ENCODE measurements at regions not wholly inside any gene's neighbourhood (a gene's known extent, or its start where the extent isn't known, plus 50 kb on each side); places are given as distances from the start of the nearest gene placed in this dataset.

DNA sequence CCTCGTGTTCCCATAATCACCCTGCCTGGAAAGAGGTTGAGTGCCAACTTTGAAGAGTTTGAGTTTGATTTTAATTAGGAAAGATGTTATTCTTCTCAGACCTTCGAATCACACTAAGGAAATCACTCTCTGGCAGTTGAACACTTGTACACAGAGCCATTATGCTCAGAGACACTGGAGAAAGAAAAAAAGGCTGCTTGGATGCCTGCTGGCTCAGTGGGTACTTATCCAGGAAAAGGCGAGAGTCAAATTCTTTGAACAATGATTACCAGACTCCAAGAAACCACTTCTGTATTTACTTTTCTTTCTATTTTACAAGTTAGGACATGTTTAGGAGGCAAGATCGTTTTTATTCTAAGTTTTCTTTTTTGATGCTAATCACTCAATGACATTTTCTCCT is 438.5 kb upstream of the FAT3 start:
- Histone ChIP-seq H3K4me2 (ENCODE audit: low read length) (no peak overlapping the region), H3F3A (ENCODE audit: low read length, unreplicated experiment) (no peaks in the 10 kb centered on the region), H3K79me2 (ENCODE audit: low read length) (no peaks in the 10 kb centered on the region), H4K20me1 (ENCODE audit: low read length) (no peaks in the 10 kb centered on the region), H3K4me1 (ENCODE audit: insufficient read depth, low read length) (no peaks in the 10 kb centered on the region), H3K9ac (ENCODE audit: low read length) (no peak overlapping the region), H3K9me2 (replicated peaks; ENCODE audit: low read length) (no peaks in the 10 kb centered on the region), H3K36me3 (ENCODE audit: low read depth, low read length) (no peaks in the 10 kb centered on the region), H3K4me3 (ENCODE audit: low read length) (no peak overlapping the region), H2AFZ (ENCODE audit: low read length) (no peak overlapping the region), H3K9me3 (ENCODE audit: low read length) (peaks cover 11% of the 10 kb centered on the region), H3K27me3 (ENCODE audit: low read length) (no peaks in the 10 kb centered on the region), H3K27ac (ENCODE audit: low read length) (no peak overlapping the region)
- ChIA-PET POLR2A (ENCODE audit: unreplicated experiment) (no interaction called here), CTCF (no interaction called here)
- ATAC-seq (no peak), DNase-seq (no peak)
- intact Hi-C loops (cut with micrococcal nuclease) = no loop called here
- no TSS peak for BruUV-seq (replicated peaks)
- TF ChIP-seq EZH2phosphoT487 (IDR thresholded peaks at IDR 0.05; ENCODE audit: borderline replicate concordance, low read length) (no peak), EZH2 (IDR thresholded peaks at IDR 0.05; ENCODE audit: low read length, unreplicated experiment) (no peak)
- TF ChIP-seq, protein P1, sequence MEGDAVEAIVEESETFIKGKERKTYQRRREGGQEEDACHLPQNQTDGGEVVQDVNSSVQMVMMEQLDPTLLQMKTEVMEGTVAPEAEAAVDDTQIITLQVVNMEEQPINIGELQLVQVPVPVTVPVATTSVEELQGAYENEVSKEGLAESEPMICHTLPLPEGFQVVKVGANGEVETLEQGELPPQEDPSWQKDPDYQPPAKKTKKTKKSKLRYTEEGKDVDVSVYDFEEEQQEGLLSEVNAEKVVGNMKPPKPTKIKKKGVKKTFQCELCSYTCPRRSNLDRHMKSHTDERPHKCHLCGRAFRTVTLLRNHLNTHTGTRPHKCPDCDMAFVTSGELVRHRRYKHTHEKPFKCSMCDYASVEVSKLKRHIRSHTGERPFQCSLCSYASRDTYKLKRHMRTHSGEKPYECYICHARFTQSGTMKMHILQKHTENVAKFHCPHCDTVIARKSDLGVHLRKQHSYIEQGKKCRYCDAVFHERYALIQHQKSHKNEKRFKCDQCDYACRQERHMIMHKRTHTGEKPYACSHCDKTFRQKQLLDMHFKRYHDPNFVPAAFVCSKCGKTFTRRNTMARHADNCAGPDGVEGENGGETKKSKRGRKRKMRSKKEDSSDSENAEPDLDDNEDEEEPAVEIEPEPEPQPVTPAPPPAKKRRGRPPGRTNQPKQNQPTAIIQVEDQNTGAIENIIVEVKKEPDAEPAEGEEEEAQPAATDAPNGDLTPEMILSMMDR (conservative IDR thresholded peaks at IDR 0.05; ENCODE audit: low read depth, low read length) = no peak

DNA sequence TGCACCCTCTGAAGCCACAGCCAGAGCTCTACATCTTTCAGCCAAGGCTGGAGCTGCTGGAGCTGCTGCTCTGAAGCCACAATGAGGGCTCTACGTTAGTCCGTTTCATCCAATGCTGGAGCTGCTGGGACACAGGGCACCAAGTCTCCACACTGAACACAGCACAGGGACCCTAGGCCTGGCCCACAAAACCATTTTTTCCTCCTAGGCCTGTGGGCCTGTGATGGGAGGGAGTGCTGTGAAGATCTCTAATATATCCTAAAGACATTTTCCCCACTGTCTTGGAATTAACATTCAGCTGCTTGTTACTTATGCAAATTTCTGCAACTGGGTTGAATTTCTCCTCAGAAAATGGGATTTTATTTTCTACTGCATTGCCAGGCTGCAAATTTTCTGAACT is 441.4 kb upstream of the FAT3 start:
- DNase-seq (no peak), ATAC-seq (no peak)
- no peaks in the 10 kb centered on the region for H3K9me2 ChIP-seq (replicated peaks; ENCODE audit: low read length)
- H3K4me1 ChIP-seq (ENCODE audit: insufficient read depth, low read length) = no peaks in the 10 kb centered on the region
- no TSS peak for BruUV-seq (replicated peaks)
- H3K36me3 ChIP-seq (ENCODE audit: low read depth, low read length) = no peaks in the 10 kb centered on the region
- POLR2A ChIA-PET (ENCODE audit: unreplicated experiment) = no interaction called here
- H2AFZ ChIP-seq (ENCODE audit: low read length) = no peak overlapping the region
- TF ChIP-seq EZH2phosphoT487 (IDR thresholded peaks at IDR 0.05; ENCODE audit: borderline replicate concordance, low read length) = no peak
- no peak for TF ChIP-seq EZH2 (IDR thresholded peaks at IDR 0.05; ENCODE audit: low read length, unreplicated experiment)
- TF ChIP-seq, protein P1 (conservative IDR thresholded peaks at IDR 0.05; ENCODE audit: low read depth, low read length) = no peak
- H3K4me2 ChIP-seq (ENCODE audit: low read length) = no peak overlapping the region
- no peaks in the 10 kb centered on the region for H3K79me2 ChIP-seq (ENCODE audit: low read length)
- intact Hi-C loops (cut with micrococcal nuclease) = no loop called here
- no peaks in the 10 kb centered on the region for H3F3A ChIP-seq (ENCODE audit: low read length, unreplicated experiment)
- H3K9me3 ChIP-seq (ENCODE audit: low read length) = peaks cover 19% of the 10 kb centered on the region
- H3K4me3 ChIP-seq (ENCODE audit: low read length) = no peak overlapping the region
- H4K20me1 ChIP-seq (ENCODE audit: low read length) = no peaks in the 10 kb centered on the region
- CTCF ChIA-PET = no interaction called here
- H3K27ac ChIP-seq (ENCODE audit: low read length) = no peak overlapping the region
- H3K27me3 ChIP-seq (ENCODE audit: low read length) = no peaks in the 10 kb centered on the region
- no peak overlapping the region for H3K9ac ChIP-seq (ENCODE audit: low read length)

DNA sequence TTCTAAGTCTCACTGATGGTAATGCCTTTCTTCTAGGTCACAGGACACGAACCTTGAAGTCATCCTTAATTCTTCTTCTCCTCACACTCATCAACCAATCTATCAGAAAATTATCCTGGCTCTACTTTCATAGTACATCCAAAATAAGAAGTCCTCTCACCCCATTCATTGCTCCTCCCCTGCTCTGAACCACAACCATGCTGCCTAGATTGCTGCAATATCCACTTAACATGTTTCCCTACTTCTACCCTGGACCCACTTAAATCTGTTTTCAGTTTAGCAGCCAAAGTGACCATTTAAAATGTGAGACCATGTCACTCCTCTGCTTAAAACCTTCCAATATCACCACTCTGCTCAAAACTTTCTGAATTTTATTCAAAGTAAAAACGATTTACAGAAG is 445.9 kb upstream of the FAT3 start:
- POLR2A ChIA-PET (ENCODE audit: unreplicated experiment) = no interaction called here
- DNase-seq = no peak
- CTCF ChIA-PET = no interaction called here
- H3K4me3 ChIP-seq (ENCODE audit: low read length) = no peak overlapping the region
- TF ChIP-seq, protein P1 (conservative IDR thresholded peaks at IDR 0.05; ENCODE audit: low read depth, low read length) = no peak
- no peak for TF ChIP-seq EZH2phosphoT487 (IDR thresholded peaks at IDR 0.05; ENCODE audit: borderline replicate concordance, low read length)
- H3K9ac ChIP-seq (ENCODE audit: low read length) = no peak overlapping the region
- H3F3A ChIP-seq (ENCODE audit: low read length, unreplicated experiment) = no peaks in the 10 kb centered on the region
- no peak for ATAC-seq
- no peak overlapping the region for H2AFZ ChIP-seq (ENCODE audit: low read length)
- no peak overlapping the region for H3K4me2 ChIP-seq (ENCODE audit: low read length)
- no peaks in the 10 kb centered on the region for H3K9me2 ChIP-seq (replicated peaks; ENCODE audit: low read length)
- H3K27me3 ChIP-seq (ENCODE audit: low read length) = no peaks in the 10 kb centered on the region
- no peaks in the 10 kb centered on the region for H3K79me2 ChIP-seq (ENCODE audit: low read length)
- peaks cover 15% of the 10 kb centered on the region; the same call in 1 of the 2 replicates for H3K9me3 ChIP-seq (ENCODE audit: low read length)
- BruUV-seq (replicated peaks) = no TSS peak
- H4K20me1 ChIP-seq (ENCODE audit: low read length) = no peaks in the 10 kb centered on the region
- H3K27ac ChIP-seq (ENCODE audit: low read length) = no peak overlapping the region
- H3K36me3 ChIP-seq (ENCODE audit: low read depth, low read length) = no peaks in the 10 kb centered on the region
- intact Hi-C loops (cut with micrococcal nuclease) = no loop called here
- H3K4me1 ChIP-seq (ENCODE audit: insufficient read depth, low read length) = no peaks in the 10 kb centered on the region
